ENCODE measurements at regions not wholly inside any gene's neighbourhood (a gene's known extent, or its start where the extent isn't known, plus 50 kb on each side); places are given as distances from the start of the nearest gene placed in this dataset.

GRCh38 chr10:111989136-111989911 lies 194.2 kb downstream of the GPAM start:
- DNase-seq (ENCODE audit: low spot score) = no peak
- TF ChIP-seq CTCF (IDR thresholded peaks at IDR 0.05; ENCODE audit: extremely low read depth, missing control alignments) = no peak

GRCh38 chr10:111990734-111991133 lies 192.8 kb downstream of the GPAM start:
- no peak for DNase-seq (ENCODE audit: low spot score)
- no peak for TF ChIP-seq CTCF (IDR thresholded peaks at IDR 0.05; ENCODE audit: extremely low read depth, missing control alignments)

- no peak for TF ChIP-seq CTCF (IDR thresholded peaks at IDR 0.05; ENCODE audit: extremely low read depth, missing control alignments)
- no peak for DNase-seq (ENCODE audit: low spot score)
Observed at GRCh38 chr10:111993321-111993720, 190.2 kb downstream of the GPAM start.

GRCh38 chr10:111993872-111994426 lies 189.6 kb downstream of the GPAM start:
- no peak for TF ChIP-seq CTCF (IDR thresholded peaks at IDR 0.05; ENCODE audit: extremely low read depth, missing control alignments)
- no peak for DNase-seq (ENCODE audit: low spot score)

- peak; percentile 16 for DNase-seq (ENCODE audit: low spot score)
- no peak for TF ChIP-seq CTCF (IDR thresholded peaks at IDR 0.05; ENCODE audit: extremely low read depth, missing control alignments)
Observed at GRCh38 chr10:111996103-111996502, 187.5 kb downstream of the GPAM start.

- TF ChIP-seq CTCF (IDR thresholded peaks at IDR 0.05; ENCODE audit: extremely low read depth, missing control alignments) = no peak
- no peak for DNase-seq (ENCODE audit: low spot score)
Observed at GRCh38 chr10:111998728-111999127, 184.8 kb downstream of the GPAM start.

- TF ChIP-seq CTCF (IDR thresholded peaks at IDR 0.05; ENCODE audit: extremely low read depth, missing control alignments) = no peak
- no peak for DNase-seq (ENCODE audit: low spot score)
Observed at GRCh38 chr10:111999205-111999914, 184.2 kb downstream of the GPAM start.

Measured in GM20000 (cell line).